Esophagus squamous epithelium (tissue), 4 donors: ENCODE measurements at regions not wholly inside any gene's neighbourhood (a gene's known extent, or its start where the extent isn't known, plus 50 kb on each side); places are given as distances from the start of the nearest gene placed in this dataset.

Experiments used
- CTCF ChIP-seq, 6 experiments: fragments of 450-650 bp in 4 of 6; fragments of 200-600 bp in 2 of 6; sonication (generic) in 2 of 6; IDR thresholded peaks; one replicate each; pipeline ENCODE4 v1.5.1; 2016 to 2019; ENCODE audit warnings: antibody characterized with exemption in 6 of 6, mild to moderate bottlenecking in 4 of 6, moderate library complexity in 4 of 6
- POLR2A ChIP-seq, 4 donors: fragments of 450-650 bp; IDR thresholded peaks; one replicate each; pipeline ENCODE4 v1.6.1; 2017; ENCODE audit warnings: antibody characterized with exemption in 4 of 4, mild to moderate bottlenecking in 4 of 4, moderate library complexity in 3 of 4

GRCh38 chr6:93685494-93685893, 266.1 kb upstream of the EPHA7 start:
- TF ChIP-seq CTCF (IDR thresholded peaks at IDR 0.05): no peak
- TF ChIP-seq POLR2A (IDR thresholded peaks at IDR 0.05): no peak
